Globus pallidus (tissue), 1 donor: ENCODE measurements at regions not wholly inside any gene's neighbourhood (a gene's known extent, or its start where the extent isn't known, plus 50 kb on each side); places are given as distances from the start of the nearest gene placed in this dataset.
"Not testable (repeated sequence)": the region's sequence is repeated elsewhere in the genome, so short reads cannot be mapped to it uniquely, and the experiment has no call there.

ENCODE experiments used
- DNase-seq: peaks from one replicate; pipeline ENCODE4 v3.0.0-alpha.2; 2015; ENCODE audit warnings: low spot score

- no peak for DNase-seq
Observed at GRCh38 chr2:155679647-155680046, 652.9 kb downstream of the NR4A2 start.

- DNase-seq, result no peak
Observed at GRCh38 chr2:155675920-155676319, 656.6 kb downstream of the NR4A2 start.

- no peak for DNase-seq
Observed at GRCh38 chr2:155665704-155666103, 666.8 kb downstream of the NR4A2 start.

GRCh38 chr2:155663265-155663664 is 669.3 kb downstream of the NR4A2 start:
- no peak for DNase-seq

GRCh38 chr2:155662224-155662623 is 670.3 kb downstream of the NR4A2 start:
- DNase-seq, result no peak

- DNase-seq, result no peak
Observed at GRCh38 chr2:155653176-155653575, 679.3 kb downstream of the NR4A2 start.

GRCh38 chr2:155651851-155652250 is 680.7 kb downstream of the NR4A2 start:
- DNase-seq, result no peak

- no peak for DNase-seq
Observed at GRCh38 chr2:155645791-155646190, 686.7 kb downstream of the NR4A2 start.

- no peak for DNase-seq
Observed at GRCh38 chr2:155643056-155643775, 689.3 kb downstream of the NR4A2 start.

- peak; percentile 12 for DNase-seq
Observed at GRCh38 chr2:155633887-155634570, 698.5 kb downstream of the NR4A2 start.

- no peak for DNase-seq
Observed at GRCh38 chr2:155633060-155633839, 699.3 kb downstream of the NR4A2 start.

- DNase-seq, result no peak
Observed at GRCh38 chr2:155630760-155631159, 701.8 kb downstream of the NR4A2 start.

- no peak for DNase-seq
Observed at GRCh38 chr2:155622443-155622842, 710.1 kb downstream of the NR4A2 start.

GRCh38 chr2:155600914-155601760 is 731.4 kb downstream of the NR4A2 start:
- DNase-seq, result no peak

- DNase-seq, result no peak
Observed at GRCh38 chr2:155600296-155600695, 732.2 kb downstream of the NR4A2 start.

GRCh38 chr2:155599834-155600233 is 732.7 kb downstream of the NR4A2 start:
- DNase-seq, result no peak

- no peak for DNase-seq
Observed at GRCh38 chr2:155583674-155584195, 748.8 kb downstream of the NR4A2 start.

- no peak for DNase-seq
Observed at GRCh38 chr2:155574941-155575340, 757.6 kb downstream of the NR4A2 start.

- DNase-seq, result no peak
Observed at GRCh38 chr2:155547571-155547970, 785.0 kb downstream of the NR4A2 start.

- DNase-seq, result no peak
Observed at GRCh38 chr2:155546721-155547555, 785.6 kb downstream of the NR4A2 start.

- DNase-seq, result not testable (repeated sequence)
Observed at GRCh38 chr2:155539028-155539427, 793.5 kb downstream of the NR4A2 start.
